Kidney (tissue), 13 donors: ENCODE measurements at regions not wholly inside any gene's neighbourhood (a gene's known extent, or its start where the extent isn't known, plus 50 kb on each side); places are given as distances from the start of the nearest gene placed in this dataset.

Experiments
- DNase-seq, 5 donors: peaks; one replicate each; pipeline ENCODE4 v3.0.0-alpha.2; 2013 to 2020
- FAIRE-seq: peaks from 2 replicates; lab custom pipeline; 2012; peaks lifted over from hg19 to GRCh38; lab: Jason Lieb, UNC
- H3K27ac ChIP-seq, 2 donors: one replicate each; pipeline ENCODE4 v1.7.0; 2013; ENCODE audit warnings: low read depth in 2 of 2, low read length in 2 of 2, inconsistent platforms in 1 of 2
- H3K27me3 ChIP-seq: one replicate; pipeline ENCODE4 v1.7.1; 2013; ENCODE audit warnings: low read length, inconsistent platforms; ENCODE audit not compliant: control insufficient read depth, insufficient read depth
- H3K36me3 ChIP-seq, 3 donors: one replicate each; pipeline versions ENCODE4 v1.7.0 to v1.7.1; 2013; ENCODE audit warnings: low read length in 3 of 3, control low read depth in 1 of 3, inconsistent platforms in 1 of 3; ENCODE audit not compliant: insufficient read depth in 3 of 3, control insufficient read depth in 2 of 3
- H3K4me1 ChIP-seq, 3 donors: one replicate each; pipeline versions ENCODE4 v1.7.0 to v1.7.1; 2013; ENCODE audit warnings: low read length in 3 of 3, inconsistent platforms in 1 of 3, low read depth in 1 of 3; ENCODE audit not compliant: control insufficient read depth in 2 of 3, insufficient read depth in 2 of 3
- H3K4me3 ChIP-seq, 3 donors: one replicate each; pipeline versions ENCODE4 v1.7.0 to v1.8.1; 2013; ENCODE audit warnings: low read length in 3 of 3, control low read depth in 1 of 3, inconsistent platforms in 1 of 3
- H3K9ac ChIP-seq, 3 donors: one replicate each; pipeline versions ENCODE4 v1.7.0 to v1.7.1; 2013; ENCODE audit warnings: low read length in 3 of 3, control low read depth in 1 of 3, inconsistent platforms in 1 of 3
- H3K9me3 ChIP-seq, 3 donors: one replicate each; pipeline versions ENCODE4 v1.7.0 to v1.7.1; 2013; ENCODE audit warnings: low read length in 3 of 3, control low read depth in 1 of 3, inconsistent platforms in 1 of 3; ENCODE audit not compliant: control insufficient read depth in 2 of 3, insufficient read depth in 1 of 3
- CTCF ChIP-seq: IDR thresholded peaks from 3 replicates; pipeline ENCODE4 v1.5.1; 2012; ENCODE audit warnings: mild to moderate bottlenecking, moderate library complexity, borderline replicate concordance; ENCODE audit not compliant: insufficient read depth; ENCODE audit errors: extremely low read depth
- intact Hi-C: fragments of 100-400 bp; cut with DNase I; formaldehyde crosslinking; loops from one replicate; pipeline ENCODE4 v1.11.1; 2022
- donor health status: control.
- donor health status: control.
- donor health status: control.
- donor health status: control.
- donor health status: control.
- donor health status: DM: yes; HTN: yes; CAD: no.
- donor health status: Normal renal cell carcinoma (clear cell type).

GRCh38 chr9:129453734-129454133 lies 167.2 kb downstream of the C9orf50 start:
- H3K4me3 ChIP-seq, result no peak overlapping the region
- H3K36me3 ChIP-seq, result no peaks in the 10 kb centered on the region
- no peak for FAIRE-seq
- no peaks in the 10 kb centered on the region for H3K27me3 ChIP-seq
- no peak overlapping the region for H3K9ac ChIP-seq
- no peak for DNase-seq
- peaks cover 5 to 18% (median 18%) of the 10 kb centered on the region in 3 donors for H3K4me1 ChIP-seq
- TF ChIP-seq CTCF, result no peak
- H3K27ac ChIP-seq, result no peak overlapping the region
- H3K9me3 ChIP-seq, result no peaks in the 10 kb centered on the region
- intact Hi-C loops, result no loop called here

- FAIRE-seq (no peak), DNase-seq (no peak)
- Histone ChIP-seq H3K4me1 (peaks cover 0 to 9% (median 7%) of the 10 kb centered on the region in 3 donors), H3K27ac (peak overlapping the region; percentile 59 to 85), H3K27me3 (no peaks in the 10 kb centered on the region), H3K9me3 (no peaks in the 10 kb centered on the region), H3K9ac (peak overlapping the region in 1 of 3 donors; percentile 28), H3K4me3 (no peak overlapping the region), H3K36me3 (no peaks in the 10 kb centered on the region)
- intact Hi-C loops, result no loop called here
- TF ChIP-seq CTCF, result no peak
Measured at GRCh38 chr9:129451669-129452068, 169.2 kb downstream of the C9orf50 start.

- peak overlapping the region; percentile 59 to 85 for H3K27ac ChIP-seq
- H3K36me3 ChIP-seq, result no peaks in the 10 kb centered on the region
- peak in 2 of 5 donors; percentile 68 to 78 for DNase-seq
- H3K4me1 ChIP-seq, result peaks cover 0 to 9% (median 7%) of the 10 kb centered on the region in 3 donors
- intact Hi-C loops, result no loop called here
- no peak for TF ChIP-seq CTCF
- H3K27me3 ChIP-seq, result no peaks in the 10 kb centered on the region
- peak overlapping the region in 2 of 3 donors; percentile 34 to 58 for H3K9ac ChIP-seq
- FAIRE-seq, result no peak
- H3K9me3 ChIP-seq, result no peaks in the 10 kb centered on the region
- H3K4me3 ChIP-seq, result no peak overlapping the region
Measured at GRCh38 chr9:129451089-129451656, 169.7 kb downstream of the C9orf50 start.

GRCh38 chr9:129449066-129449465 lies 171.8 kb downstream of the C9orf50 start:
- no peak overlapping the region for H3K27ac ChIP-seq
- FAIRE-seq, result no peak
- no peaks in the 10 kb centered on the region for H3K27me3 ChIP-seq
- no peak overlapping the region for H3K9ac ChIP-seq
- H3K4me1 ChIP-seq, result peaks cover 0 to 9% (median 7%) of the 10 kb centered on the region in 3 donors
- TF ChIP-seq CTCF, result no peak
- H3K4me3 ChIP-seq, result no peak overlapping the region
- H3K36me3 ChIP-seq, result no peaks in the 10 kb centered on the region
- DNase-seq, result no peak
- H3K9me3 ChIP-seq, result no peaks in the 10 kb centered on the region
- intact Hi-C loops, result no loop called here
